Neural cell (in vitro differentiated cells): ENCODE measurements at regions not wholly inside any gene's neighbourhood (a gene's known extent, or its start where the extent isn't known, plus 50 kb on each side); places are given as distances from the start of the nearest gene placed in this dataset.

Experiments used
- H2AFZ ChIP-seq: fragments of 200-600, 300-800 bp; sonication (generic), shearing (Covaris generic); 2 replicates; pipeline ENCODE4 v1.6.0; 2014; ENCODE audit warnings: low read depth, mild to moderate bottlenecking, antibody characterized with exemption, low read length, moderate library complexity
- H3F3A ChIP-seq: fragments of 200-600 bp; shearing (Covaris generic); 2 replicates; pipeline ENCODE4 v1.6.1; 2016; ENCODE audit warnings: mild to moderate bottlenecking, moderate library complexity, mixed read lengths, antibody characterized with exemption, low read length; ENCODE audit not compliant: insufficient read depth, poor library complexity, severe bottlenecking
- H3K27ac ChIP-seq: fragments of 200-600, 300-800 bp; sonication (generic), shearing (Covaris generic); 2 replicates; pipeline ENCODE4 v1.5.1; 2014; ENCODE audit warnings: mild to moderate bottlenecking, low read length, moderate library complexity
- H3K27me3 ChIP-seq: fragments of 300-800, 200-600 bp; sonication (generic), shearing (Covaris generic); 2 replicates; pipeline ENCODE4 v1.6.0; 2014; ENCODE audit warnings: mild to moderate bottlenecking, low read depth, low read length, moderate library complexity; ENCODE audit not compliant: insufficient read depth
- H3K36me3 ChIP-seq: fragments of 300-800, 200-600 bp; sonication (generic), shearing (Covaris generic); 2 replicates; pipeline ENCODE4 v1.5.1; 2014; ENCODE audit warnings: mild to moderate bottlenecking, antibody characterized with exemption, low read length, moderate library complexity; ENCODE audit not compliant: insufficient read depth
- H3K4me2 ChIP-seq: fragments of 300-800, 200-600 bp; sonication (generic), shearing (Covaris generic); 2 replicates; pipeline ENCODE4 v1.6.0; 2014; ENCODE audit warnings: mild to moderate bottlenecking, low read length
- H3K4me3 ChIP-seq: fragments of 300-800, 200-600 bp; sonication (generic), shearing (Covaris generic); 2 replicates; pipeline ENCODE4 v1.5.1; 2014; ENCODE audit warnings: mild to moderate bottlenecking, low read length, moderate library complexity
- H3K79me2 ChIP-seq: fragments of 200-600 bp; shearing (Covaris generic); replicated peaks from 2 replicates; pipeline ENCODE4 v1.6.0; 2014; ENCODE audit warnings: mild to moderate bottlenecking, low read length, moderate library complexity; ENCODE audit not compliant: insufficient read depth
- H3K9ac ChIP-seq: fragments of 300-800, 200-600 bp; sonication (generic), shearing (Covaris generic); 2 replicates; pipeline ENCODE4 v1.6.1; 2016; ENCODE audit warnings: mild to moderate bottlenecking, low read length, mixed read lengths
- H3K9me2 ChIP-seq: fragments of 200-600 bp; shearing (Covaris generic); 2 replicates; pipeline ENCODE4 v1.6.1; 2016; ENCODE audit warnings: mild to moderate bottlenecking, low read length, mixed read lengths; ENCODE audit not compliant: insufficient read depth
- H3K9me3 ChIP-seq: fragments of 200-600, 300-800 bp; sonication (generic), shearing (Covaris generic); 2 replicates; pipeline ENCODE4 v1.6.1; 2016; ENCODE audit warnings: mild to moderate bottlenecking, mixed run types, low read length, moderate library complexity, mixed read lengths
- H4K20me1 ChIP-seq: fragments of 200-600 bp; shearing (Covaris generic); 2 replicates; pipeline ENCODE4 v1.6.1; 2016; ENCODE audit warnings: mild to moderate bottlenecking, mixed run types; ENCODE audit not compliant: insufficient read depth
- CTCF ChIP-seq: fragments of 450-650 bp; IDR thresholded peaks from 2 replicates; pipeline ENCODE4 v1.5.1; 2014; ENCODE audit warnings: antibody characterized with exemption, mild to moderate bottlenecking, moderate library complexity; ENCODE audit not compliant: poor library complexity, severe bottlenecking
- EP300 ChIP-seq: fragments of 450-650 bp; conservative IDR thresholded peaks from 2 replicates; pipeline ENCODE4 v1.6.1; 2014; ENCODE audit warnings: antibody characterized with exemption, mild to moderate bottlenecking, moderate library complexity; ENCODE audit not compliant: poor library complexity, severe bottlenecking
- EZH2 ChIP-seq: fragments of 200-600, 300-800 bp; shearing (Covaris generic), sonication (generic); IDR thresholded peaks from 2 replicates; pipeline ENCODE4 v1.6.1; 2014; ENCODE audit warnings: antibody characterized with exemption, low read length, borderline replicate concordance, mild to moderate bottlenecking; ENCODE audit not compliant: insufficient read depth, poor library complexity, severe bottlenecking
- MXI1 ChIP-seq: fragments of 450-650 bp; conservative IDR thresholded peaks from 2 replicates; pipeline ENCODE4 v1.6.1; 2014; ENCODE audit warnings: antibody characterized with exemption, mild to moderate bottlenecking; ENCODE audit not compliant: poor library complexity, severe bottlenecking
- POLR2AphosphoS5 ChIP-seq: IDR thresholded peaks from 2 replicates; pipeline ENCODE4 v1.6.1; 2012
- RAD21 ChIP-seq: fragments of 450-650 bp; conservative IDR thresholded peaks from 2 replicates; pipeline ENCODE4 v1.6.1; 2014; ENCODE audit warnings: antibody characterized with exemption, mild to moderate bottlenecking, moderate library complexity
- SMC3 ChIP-seq: fragments of 450-650 bp; conservative IDR thresholded peaks from 2 replicates; pipeline ENCODE4 v1.6.1; 2014; ENCODE audit warnings: antibody characterized with exemption, mild to moderate bottlenecking, moderate library complexity; ENCODE audit not compliant: poor library complexity
- TAF1 ChIP-seq: IDR thresholded peaks from 2 replicates; pipeline ENCODE4 v1.6.1; 2012; ENCODE audit warnings: low read depth
- TF ChIP-seq, protein P1 (sequence below): IDR thresholded peaks from 2 replicates; pipeline ENCODE4 v1.6.1; 2012; ENCODE audit warnings: borderline replicate concordance

DNA sequence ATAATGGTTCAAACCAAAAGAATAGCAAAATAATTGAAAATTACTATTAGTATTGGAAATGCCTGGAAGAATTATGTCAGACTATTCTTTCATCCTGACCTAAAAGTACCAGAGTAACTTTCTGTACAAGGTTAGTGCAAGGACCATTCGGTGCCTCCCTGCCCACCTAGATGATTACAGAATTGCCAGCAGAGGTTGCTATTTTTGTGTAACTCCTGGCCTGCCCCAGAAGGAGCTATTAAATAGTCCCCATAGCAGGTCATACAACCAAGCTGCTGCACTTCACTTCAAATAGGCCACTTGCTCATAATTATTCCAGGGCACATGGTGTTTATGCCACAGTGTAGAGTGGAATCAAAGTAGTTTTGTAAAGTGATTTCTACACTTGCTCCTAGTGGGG is 831.1 kb upstream of the PABPC4L start:
- Histone ChIP-seq H2AFZ (no peak overlapping the region), H3K4me2 (no peak overlapping the region), H3K36me3 (no peaks in the 10 kb centered on the region), H3K9me3 (no peaks in the 10 kb centered on the region), H3F3A (no peaks in the 10 kb centered on the region), H3K79me2 (no peaks in the 10 kb centered on the region), H4K20me1 (no peaks in the 10 kb centered on the region), H3K27ac (no peak overlapping the region), H3K27me3 (no peaks in the 10 kb centered on the region), H3K9me2 (no peaks in the 10 kb centered on the region), H3K4me3 (no peak overlapping the region), H3K9ac (no peak overlapping the region)
- TF ChIP-seq EP300 (no peak), RAD21 (no peak), EZH2 (no peak), MXI1 (no peak), SMC3 (no peak), CTCF (no peak), POLR2AphosphoS5 (no peak), TAF1 (no peak)
- TF ChIP-seq, protein P1, sequence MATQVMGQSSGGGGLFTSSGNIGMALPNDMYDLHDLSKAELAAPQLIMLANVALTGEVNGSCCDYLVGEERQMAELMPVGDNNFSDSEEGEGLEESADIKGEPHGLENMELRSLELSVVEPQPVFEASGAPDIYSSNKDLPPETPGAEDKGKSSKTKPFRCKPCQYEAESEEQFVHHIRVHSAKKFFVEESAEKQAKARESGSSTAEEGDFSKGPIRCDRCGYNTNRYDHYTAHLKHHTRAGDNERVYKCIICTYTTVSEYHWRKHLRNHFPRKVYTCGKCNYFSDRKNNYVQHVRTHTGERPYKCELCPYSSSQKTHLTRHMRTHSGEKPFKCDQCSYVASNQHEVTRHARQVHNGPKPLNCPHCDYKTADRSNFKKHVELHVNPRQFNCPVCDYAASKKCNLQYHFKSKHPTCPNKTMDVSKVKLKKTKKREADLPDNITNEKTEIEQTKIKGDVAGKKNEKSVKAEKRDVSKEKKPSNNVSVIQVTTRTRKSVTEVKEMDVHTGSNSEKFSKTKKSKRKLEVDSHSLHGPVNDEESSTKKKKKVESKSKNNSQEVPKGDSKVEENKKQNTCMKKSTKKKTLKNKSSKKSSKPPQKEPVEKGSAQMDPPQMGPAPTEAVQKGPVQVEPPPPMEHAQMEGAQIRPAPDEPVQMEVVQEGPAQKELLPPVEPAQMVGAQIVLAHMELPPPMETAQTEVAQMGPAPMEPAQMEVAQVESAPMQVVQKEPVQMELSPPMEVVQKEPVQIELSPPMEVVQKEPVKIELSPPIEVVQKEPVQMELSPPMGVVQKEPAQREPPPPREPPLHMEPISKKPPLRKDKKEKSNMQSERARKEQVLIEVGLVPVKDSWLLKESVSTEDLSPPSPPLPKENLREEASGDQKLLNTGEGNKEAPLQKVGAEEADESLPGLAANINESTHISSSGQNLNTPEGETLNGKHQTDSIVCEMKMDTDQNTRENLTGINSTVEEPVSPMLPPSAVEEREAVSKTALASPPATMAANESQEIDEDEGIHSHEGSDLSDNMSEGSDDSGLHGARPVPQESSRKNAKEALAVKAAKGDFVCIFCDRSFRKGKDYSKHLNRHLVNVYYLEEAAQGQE = no peak

- Histone ChIP-seq H3K9me2 (no peaks in the 10 kb centered on the region), H3K4me3 (no peak overlapping the region), H3K4me2 (no peak overlapping the region), H2AFZ (no peak overlapping the region), H4K20me1 (no peaks in the 10 kb centered on the region), H3K9me3 (no peaks in the 10 kb centered on the region), H3K27ac (no peak overlapping the region), H3K36me3 (no peaks in the 10 kb centered on the region), H3K79me2 (no peaks in the 10 kb centered on the region), H3K27me3 (no peaks in the 10 kb centered on the region), H3F3A (no peaks in the 10 kb centered on the region), H3K9ac (no peak overlapping the region)
- TF ChIP-seq MXI1 (no peak), TAF1 (no peak), POLR2AphosphoS5 (no peak), SMC3 (no peak), CTCF (no peak), RAD21 (no peak), EZH2 (no peak), EP300 (no peak)
- TF ChIP-seq, protein P1 = no peak
These were observed 814.2 kb upstream of the PABPC4L start for GRCh38 chr4:135015771-135016170.
